Fibroblast of skin of abdomen (primary cell): ENCODE measurements at regions not wholly inside any gene's neighbourhood (a gene's known extent, or its start where the extent isn't known, plus 50 kb on each side); places are given as distances from the start of the nearest gene placed in this dataset.

Experiments used
- DNase-seq: peaks from one replicate; pipeline ENCODE4 v3.0.0-alpha.2; 2013

DNA sequence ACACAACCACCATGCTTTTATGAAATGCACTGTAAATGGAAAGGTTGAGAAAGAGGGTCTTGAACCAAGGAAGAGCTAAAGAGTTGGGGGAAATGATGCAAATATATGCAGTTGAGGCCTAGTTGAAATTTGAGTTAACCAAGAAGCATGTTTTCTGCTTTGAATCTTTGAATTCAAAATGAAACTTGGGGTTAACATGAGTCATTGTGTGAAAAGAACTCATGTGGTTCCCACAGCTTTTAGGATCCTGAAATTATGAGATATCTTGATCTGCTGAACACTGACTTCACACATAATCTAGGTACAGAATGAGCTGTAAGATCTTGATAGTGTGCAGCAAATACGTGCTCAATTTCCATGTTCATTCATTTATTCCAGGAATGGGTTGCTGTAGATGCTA is 422.9 kb upstream of the TRIB2 start:
- DNase-seq: no peak

DNA sequence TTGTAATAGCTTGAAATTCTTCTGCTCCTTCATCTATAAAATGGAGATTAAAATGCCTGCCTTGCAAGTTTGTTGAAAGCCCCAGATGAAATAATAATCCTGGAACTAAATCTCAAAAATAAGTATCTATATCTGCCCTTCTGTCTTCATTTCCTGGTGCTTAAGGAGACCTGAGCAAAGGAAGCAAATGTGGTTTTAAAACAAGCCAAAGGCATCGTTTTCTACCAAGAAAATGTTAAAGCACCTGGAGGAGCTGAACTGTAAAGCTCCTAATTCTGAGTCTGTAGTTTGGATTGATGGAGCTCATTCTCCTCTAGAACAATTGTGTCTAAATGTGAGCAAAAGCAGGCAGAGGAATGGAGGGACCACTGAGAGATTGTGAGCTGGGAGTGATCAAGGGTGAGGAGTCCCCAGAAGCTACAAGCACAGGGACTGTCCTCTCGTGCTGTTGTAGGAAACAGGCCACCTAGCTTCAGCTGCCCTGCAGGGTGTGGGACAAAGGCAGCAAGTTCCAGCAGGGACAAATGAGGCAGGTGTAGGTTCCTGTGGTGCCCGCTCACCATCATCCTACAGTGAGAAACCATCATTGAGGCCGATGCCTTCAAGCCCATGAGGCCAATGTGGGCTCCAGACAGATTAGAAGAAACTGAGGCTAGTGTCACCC is 420.7 kb upstream of the TRIB2 start:
- no peak for DNase-seq

DNA sequence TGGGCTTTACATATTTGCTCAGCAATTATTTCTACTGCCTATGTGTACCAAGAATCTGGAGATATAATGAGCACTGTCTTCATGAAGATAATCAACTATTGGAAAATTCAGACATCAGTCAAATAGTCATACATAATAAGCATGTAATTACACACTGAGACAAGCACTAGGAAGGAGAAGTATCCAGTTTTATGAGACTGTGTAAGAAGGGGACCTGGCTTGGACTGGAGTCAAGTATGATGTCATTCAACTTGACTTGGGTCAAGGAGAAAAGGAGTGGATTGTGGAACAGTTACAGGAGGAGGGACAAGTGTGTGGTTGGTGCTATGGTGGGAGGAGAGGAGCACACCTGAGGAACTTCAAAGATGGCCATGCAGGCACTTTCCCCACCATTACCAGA is 419.8 kb upstream of the TRIB2 start:
- DNase-seq: no peak

DNA sequence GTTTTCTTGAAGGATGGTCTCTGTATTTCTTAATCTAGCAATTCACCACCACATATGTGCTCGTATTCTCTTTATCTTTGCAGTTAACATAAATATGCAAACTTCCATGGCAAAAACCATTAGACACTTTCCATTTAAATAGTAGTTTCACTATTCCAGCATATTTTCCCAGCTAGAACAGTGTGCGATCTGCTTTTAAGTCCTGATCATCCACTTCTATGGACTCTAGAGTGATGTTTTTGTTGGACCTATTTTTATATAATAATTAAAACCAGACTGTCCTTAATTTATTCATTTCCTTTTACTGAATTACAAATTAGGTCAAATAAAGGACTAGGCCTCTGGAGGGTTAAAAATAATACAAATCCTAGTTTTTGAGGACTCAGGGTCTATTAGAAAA is 418.4 kb upstream of the TRIB2 start:
- no peak for DNase-seq

DNA sequence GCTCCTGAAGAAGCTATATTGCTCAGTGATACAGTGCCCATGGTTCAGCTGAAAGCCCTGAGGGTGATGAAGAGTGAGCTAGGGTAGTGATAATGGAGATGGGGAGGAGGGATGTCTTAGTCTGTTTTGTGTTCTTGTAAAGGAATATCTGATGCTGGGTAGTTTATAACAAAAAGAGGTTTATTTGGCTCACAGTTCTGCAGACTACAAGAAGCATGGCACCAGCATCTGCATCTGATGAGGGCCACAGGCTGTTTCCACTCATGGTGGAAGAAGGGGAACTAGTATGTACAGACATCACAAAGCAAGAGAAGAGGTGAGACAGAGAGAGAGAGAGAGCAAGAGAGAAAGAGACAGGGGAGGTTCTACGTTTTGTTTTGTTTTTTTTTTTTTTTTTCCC is 417.3 kb upstream of the TRIB2 start:
- no peak for DNase-seq

DNA sequence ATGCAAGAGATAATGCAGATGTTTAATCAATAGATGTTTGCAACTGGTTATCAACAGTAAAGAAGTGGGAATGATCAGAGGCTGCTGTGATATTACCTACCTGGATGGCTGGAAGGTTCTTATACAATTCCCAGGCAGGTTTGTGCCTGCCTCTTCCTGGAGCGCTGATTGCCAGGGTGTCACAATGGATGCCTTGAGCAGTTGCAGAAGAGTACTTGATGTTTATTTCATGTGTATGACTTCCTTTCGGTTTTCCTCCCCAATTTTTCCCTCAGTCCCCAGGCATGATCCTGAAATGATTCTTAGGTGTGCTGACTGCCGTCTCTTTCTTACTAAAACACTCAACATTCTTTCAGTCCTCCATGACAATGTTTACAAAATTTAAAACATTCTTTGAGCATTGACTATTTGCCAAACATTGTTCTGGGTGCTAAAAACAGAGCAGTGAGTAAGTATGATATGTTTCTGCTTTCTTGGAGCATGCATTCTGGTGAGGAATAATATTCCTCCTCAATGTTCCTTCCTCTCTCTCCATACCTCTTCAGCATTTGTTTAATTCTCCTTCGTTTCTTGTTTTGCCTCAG is 416.6 kb upstream of the TRIB2 start:
- DNase-seq: peak; percentile 35

DNA sequence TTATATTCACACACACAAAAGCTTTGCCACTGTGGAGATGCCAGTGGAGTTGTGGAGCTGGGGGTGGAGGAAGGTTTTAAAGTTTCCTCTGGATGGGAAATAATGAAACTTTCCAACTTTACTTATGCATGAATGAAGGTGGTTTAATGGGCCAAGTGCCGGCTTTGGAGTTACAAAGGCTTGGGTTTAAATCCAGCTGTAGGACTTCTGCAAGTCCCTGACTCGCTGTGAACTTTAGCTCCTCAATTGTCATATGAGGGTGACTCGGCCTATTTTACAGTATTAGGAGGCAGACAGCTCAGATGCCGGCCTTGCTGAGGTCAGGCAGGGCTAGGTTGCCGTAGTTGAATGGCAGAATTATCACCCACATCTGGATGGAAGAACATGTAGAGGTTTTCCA is 415.8 kb upstream of the TRIB2 start:
- no peak for DNase-seq

DNA sequence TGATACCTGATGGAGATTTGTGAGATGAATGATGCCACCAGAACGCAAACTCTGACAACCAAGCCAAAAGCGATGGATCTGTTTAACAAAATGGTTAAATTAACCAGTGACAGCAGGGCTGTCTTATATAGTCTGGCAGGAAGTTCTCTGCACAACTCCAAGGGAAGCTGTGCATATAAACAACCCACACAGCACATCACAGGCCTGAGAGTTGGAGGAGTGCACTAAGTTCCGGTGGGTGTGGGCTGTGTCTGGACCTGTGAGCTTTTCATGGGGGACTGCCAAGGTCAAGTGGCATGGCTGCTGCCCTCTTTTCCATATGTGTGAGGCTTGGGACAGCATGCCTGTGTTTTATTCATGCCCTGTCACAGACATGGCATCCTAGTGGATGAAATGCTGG is 414.6 kb upstream of the TRIB2 start:
- DNase-seq: no peak

DNA sequence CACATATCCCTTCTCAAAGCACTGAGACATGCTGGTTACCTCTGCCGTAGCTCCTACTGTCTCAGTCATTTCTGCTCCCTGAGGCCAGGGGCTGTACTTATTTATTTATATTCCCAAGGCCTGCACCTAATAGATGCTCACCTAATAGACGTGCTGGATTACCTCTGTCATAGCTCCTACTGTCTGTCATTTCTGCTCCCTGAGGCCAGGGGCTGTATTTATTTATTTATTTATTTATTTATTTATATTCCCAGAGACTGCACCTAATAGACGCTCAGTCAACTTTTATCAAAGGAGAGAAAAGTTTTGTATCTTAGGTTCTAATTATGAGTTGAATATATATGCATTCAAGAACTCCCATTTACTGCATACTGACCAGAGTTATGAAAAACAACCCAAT is 414.0 kb upstream of the TRIB2 start:
- no peak for DNase-seq

DNA sequence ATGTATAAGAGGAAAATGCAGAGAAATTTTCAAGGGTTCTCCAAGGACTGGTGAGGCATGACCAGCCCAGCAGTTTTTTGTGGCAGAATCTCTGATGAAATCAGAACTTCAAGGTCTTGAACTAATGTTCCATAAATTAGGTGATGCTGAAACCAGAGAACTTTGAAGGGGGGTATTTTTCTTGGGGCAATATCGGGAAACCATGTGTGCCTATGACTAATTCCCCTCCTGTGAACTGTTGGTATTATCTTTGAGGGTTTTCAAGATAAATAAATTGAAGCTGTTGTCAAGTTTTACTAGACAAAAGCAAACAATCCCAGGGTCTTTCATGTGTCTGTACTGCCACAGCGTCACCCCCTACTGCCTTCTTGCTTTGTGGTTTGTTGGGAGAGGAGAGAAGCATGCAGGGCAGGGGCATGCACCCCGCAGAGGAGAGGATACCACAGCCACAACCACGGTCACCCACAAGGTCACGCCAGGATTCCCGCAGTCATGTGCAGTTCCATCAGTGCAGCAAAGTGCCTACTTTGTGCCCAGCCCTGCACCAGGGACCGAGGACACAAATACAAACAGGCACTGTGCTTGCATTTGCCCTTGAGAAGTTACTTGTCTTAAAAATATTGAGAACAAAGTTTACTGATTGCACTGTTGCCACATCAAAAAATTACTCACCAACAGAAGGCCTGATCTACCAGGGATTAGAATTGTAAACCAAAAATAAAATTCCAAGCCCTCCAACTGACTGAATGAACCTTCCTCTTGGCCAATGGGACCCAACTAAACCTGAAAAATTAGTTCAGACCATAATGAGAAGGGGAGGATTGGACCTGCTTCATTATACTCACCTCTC is 413.3 kb upstream of the TRIB2 start:
- peak; percentile 77 for DNase-seq

DNA sequence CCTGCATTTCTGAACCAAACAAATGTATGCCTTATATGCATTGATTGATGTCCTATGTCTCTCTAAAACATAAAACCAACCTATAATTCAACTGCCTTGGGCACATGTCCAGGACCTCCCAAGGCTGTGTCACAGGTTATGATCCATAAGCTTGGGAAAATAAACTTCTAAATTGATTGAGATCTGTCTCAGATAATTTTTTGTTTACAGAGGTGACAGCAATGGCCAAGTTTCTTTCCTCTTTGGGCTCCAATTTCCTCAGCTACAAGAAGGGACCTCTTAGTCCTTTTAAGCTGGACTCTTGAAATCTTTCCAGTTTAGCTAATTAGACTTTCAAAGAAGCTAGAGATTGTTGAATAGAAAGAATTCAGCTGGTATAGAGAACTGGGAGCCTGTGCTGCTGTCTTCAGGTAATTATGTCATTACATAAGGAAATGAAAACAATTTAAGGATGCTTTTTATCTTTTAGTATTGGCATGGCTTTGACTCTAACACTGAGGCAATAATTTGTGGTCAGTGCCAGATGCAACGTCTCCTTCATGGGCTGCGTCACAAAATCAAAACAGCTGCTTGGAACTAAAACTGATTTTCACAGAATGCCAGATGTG is 412.1 kb upstream of the TRIB2 start:
- DNase-seq: peak; percentile 67

DNA sequence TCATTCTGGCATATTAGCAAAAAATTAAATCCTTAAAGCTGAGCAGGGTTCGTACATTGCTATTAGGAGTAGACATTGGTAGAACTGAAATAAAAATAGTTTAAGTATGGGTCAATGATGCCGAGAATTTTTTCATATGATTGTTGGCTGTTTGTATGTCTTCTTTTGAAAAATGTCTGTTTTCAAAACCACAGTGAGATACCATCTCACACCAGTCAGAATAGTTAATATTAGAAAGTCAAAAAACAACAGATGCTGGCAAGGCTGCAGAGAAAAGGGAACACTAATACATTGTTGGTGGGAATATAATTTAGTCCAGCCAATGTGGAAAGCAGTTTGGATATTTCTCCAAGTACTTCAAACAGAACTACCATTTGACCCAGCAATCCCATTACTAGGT is 410.8 kb upstream of the TRIB2 start:
- DNase-seq: no peak

DNA sequence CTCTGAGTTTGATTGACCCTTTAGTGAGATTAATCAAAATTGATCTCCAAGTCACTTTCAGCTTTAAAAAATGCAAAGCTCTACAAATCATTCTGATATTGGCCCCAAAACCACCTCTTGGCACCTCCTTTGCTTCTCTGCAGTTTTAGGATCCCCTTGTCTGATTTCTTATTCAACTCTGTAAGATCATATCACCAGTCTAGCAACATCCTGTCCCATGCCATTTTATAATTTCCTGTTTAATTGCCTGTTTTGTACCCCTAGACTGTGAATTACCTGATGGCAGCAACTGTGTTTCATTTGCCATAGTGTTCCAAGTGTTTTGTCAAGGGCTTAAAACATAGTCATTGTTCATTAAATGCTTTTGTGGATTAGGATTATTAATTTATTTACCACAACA is 406.3 kb upstream of the TRIB2 start:
- DNase-seq: no peak

DNA sequence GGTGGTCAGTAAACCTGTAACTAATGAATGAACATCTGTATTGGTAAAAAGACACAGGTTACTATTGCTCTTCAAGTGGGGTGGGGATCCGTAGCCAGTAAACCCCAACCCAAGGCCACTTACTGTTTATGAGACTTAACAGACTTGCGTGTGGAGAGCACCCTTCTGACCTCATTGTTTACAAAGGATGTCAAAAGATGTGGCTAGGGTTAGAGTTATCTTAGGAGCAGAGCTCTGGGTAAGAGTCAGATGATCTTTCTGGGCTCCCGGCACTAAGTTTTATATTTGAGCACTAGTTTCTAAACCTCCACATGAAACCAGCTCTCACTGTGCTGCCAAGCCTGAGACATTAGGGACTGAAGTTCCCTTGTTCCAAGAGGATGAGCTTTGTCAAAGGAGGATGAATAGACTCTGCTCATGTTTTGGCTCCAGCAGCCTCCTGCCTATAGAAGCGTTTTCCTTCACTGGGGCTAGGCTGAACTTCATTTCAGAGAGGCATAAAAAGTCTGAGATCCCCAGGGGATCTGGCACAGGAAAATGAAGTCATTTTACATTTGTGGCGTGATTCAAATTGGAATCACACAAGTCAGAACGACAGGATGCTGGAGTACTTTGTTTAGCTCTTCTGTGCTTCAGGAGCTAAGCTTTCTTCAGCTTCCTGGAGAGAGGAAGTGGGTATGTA is 403.1 kb upstream of the TRIB2 start:
- peak; percentile 13 for DNase-seq

DNA sequence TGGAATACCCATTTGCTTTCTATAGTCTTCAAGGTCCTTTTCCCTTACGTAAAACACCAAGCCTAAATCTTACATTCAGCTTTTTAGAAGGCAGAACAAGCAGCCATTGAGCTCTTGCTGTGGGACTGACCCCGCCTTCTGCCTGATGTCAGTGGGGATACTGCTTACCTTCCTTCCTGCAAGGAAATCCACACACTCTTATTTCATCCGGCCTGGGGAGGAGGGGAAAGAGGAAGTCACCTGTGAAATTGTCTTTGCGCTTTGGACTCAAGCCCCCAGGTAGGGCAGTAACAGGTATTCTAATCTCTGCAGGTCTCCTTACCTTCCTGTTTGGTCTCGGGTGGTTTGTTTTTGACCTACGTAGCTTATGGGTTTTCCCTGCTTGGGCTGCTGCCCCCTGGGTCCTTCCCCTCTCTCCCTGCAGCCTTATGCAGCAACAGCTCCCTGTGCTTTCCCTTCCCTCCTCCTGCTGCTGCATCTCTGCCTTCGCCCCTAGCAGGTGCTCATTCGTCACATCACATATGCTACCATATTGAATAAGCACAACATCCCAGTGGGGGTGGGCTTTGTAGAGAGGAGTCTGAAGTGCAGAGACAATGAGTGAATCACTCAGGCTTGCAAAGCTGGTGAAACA is 402.5 kb upstream of the TRIB2 start:
- no peak for DNase-seq

DNA sequence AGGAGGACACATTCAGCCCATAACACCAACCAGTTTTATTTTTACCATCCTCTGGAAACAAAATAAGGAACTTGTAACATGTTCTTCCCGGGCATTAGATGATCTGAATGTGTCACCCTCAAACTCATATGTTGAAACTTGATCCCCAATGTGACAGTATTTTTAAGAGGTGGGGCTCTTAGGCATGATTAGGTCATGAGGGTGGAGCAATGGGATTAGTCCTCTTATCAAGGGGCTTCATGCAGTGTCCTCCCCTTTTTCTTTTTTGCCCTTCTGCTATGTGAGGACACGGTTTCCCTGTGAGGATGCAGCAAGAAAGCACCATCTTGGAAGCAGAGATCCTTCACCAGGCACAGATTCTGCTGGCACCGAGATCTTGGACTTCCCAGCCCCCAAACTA is 401.5 kb upstream of the TRIB2 start:
- no peak for DNase-seq

DNA sequence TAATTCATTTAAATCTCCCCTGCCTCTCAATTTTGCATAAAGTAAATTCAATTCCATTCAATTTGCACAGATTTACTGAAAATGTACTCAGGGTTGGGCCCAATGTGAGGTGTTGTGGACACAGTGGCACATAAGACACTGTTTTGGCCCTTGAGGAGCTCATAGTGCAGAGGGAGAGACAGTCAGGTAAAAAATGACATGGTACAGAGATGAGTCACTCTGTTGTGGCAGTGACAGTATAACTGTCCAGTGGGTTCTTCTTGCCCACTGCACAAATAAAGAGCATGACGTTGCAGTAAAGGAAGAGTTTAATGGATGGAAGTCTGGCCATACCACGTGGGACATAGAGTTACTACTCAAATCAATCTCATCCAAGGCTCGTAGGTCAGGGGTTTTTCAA is 400.3 kb upstream of the TRIB2 start:
- no peak for DNase-seq

DNA sequence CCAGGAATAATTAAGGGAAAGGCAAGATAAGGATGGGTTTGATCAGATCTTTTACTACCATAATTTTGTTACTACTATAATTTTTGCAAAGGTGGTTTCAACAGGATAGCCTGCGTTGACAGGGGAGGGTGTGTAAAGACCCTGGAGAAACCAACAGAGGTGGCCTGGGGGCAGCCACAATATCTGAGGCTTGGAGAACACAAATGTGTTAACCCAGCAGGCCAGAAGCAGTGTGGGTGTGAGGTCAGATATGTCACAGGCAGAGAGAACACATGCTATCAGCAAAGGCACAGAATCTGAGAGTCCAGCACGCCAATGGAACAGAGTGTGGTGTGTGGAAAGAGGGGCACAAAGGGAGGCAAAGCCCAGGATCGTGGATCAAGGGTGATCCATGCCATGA is 399.4 kb upstream of the TRIB2 start:
- no peak for DNase-seq

DNA sequence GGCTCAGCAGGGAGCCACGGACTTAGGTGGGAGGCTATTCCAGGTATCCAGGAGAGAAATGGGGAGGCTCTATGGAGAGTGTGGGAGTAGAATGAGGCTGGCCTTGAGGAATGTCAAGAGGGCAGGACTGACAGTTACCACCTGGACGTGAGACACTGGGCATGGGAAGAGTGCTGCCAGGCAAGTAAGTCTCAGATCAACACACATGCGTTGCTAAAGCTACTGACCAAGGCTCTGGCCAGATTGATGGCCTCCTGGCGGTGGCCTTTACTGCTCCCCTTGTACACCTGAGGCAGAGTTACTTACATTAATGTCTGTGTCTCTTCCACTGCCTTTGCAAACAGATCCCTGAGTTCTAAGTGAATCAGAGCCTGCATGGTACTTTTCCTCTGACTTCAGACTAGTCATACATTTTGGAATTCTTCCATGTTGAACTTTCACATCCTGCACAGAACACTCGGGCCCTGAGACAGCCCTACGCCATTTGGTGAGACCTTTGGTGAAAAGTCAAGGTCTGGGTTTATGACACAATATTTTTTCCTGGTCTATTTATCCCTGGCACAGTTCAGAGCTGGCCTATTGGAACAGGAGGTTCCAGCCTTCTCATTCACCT is 398.8 kb upstream of the TRIB2 start:
- peak; percentile 88 for DNase-seq

DNA sequence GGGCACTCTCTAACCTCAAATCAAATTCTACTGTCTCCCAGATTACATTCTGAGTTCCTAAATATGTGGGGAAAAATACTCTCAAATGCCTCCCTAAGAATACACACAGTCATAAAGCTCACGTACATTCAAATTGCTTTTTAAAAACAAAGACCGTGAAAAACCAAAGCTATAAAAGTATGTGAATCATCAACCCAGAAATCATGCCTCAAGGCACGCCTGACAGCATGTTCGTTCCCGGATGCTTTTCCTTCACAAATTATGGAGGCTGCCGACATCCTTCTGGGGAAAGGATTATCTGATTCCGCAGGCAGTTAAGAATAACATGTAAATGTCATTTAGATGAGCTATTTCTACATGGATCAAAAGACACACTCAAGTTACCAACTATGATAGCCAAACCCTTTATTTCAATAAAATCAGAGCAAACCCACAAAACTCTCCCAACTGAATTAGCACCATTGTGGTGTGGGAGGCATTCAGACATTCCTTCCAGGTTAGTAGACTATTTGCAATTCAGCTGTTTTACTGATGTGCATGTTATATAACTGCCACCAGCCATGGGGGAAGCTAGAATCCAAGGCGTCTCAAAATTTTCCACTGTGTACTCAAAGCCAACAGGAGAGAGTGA is 398.2 kb upstream of the TRIB2 start:
- peak; percentile 98 for DNase-seq

DNA sequence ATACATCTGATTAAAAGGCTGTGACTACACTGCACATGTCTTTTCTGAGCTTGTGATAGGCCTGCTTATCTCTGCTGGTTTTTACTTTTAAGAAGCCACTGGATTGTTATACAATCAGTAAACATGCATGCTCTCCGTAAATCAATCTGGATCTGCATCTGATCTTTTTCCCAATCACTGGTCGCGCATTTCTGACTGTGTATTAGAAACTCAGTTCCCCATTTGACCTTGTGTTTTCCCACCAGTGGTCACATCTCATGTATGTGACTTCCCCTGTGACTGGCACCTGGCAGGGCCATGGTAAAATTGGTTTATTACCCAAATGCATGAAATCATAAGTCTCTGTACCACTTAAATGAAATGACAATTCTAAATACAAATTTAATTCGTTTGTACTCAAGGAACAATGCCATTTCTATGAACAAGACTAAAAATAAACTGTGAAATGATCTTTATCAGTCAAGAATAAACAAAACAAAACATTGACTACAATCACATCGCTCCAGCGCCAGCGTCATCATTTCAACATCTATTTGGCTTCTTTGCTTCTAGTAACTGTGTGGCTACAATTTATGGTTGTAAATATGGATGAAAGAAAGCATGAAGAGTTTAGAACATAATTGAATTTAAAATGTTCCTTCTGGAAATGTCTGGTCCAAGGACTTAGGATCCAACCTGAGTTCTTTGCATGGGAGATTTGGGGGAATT is 396.6 kb upstream of the TRIB2 start:
- no peak for DNase-seq
